IMR-90 (cell line): ENCODE measurements at regions not wholly inside any gene's neighbourhood (a gene's known extent, or its start where the extent isn't known, plus 50 kb on each side); places are given as distances from the start of the nearest gene placed in this dataset.

Source experiments
- ATAC-seq: fragments of 200-7000 bp; cut with Tn5 transposase; 2 replicates; pipeline ENCODE4 v1.9.1; 2020; ENCODE audit warnings: low read depth, mild to moderate bottlenecking, moderate library complexity
- BruUV-seq: library from RNA; stranded (reverse); fragments of 400-500 nt; replicated peaks from 2 replicates; lab custom pipeline; 2021; lab: Mats Ljungman, UMichigan
- CTCF ChIA-PET: fragments of 300-600 bp; formaldehyde crosslinking; extraction: SDS; loops from one replicate; lab custom pipeline; 2021; ENCODE audit warnings: antibody characterized with exemption; lab: Yijun Ruan, JAX
- POLR2A ChIA-PET: fragments of 300-600 bp; sonication (Branson Sonifier 250); formaldehyde crosslinking; loops from one replicate; lab custom pipeline; 2022; ENCODE audit warnings: antibody characterized with exemption; ENCODE audit not compliant: unreplicated experiment; lab: Charles Lee
- DNase-seq: peaks from one replicate; pipeline ENCODE4 v3.0.0; 2013
- H2AFZ ChIP-seq: replicated peaks from 2 replicates; pipeline ENCODE3; 2013; ENCODE audit warnings: low read length, mild to moderate bottlenecking; ENCODE audit not compliant: poor library complexity
- H2AK5ac ChIP-seq: 2 replicates; pipeline ENCODE4 v1.6.1; 2013; ENCODE audit warnings: low read depth, low read length, inconsistent platforms
- H2AK9ac ChIP-seq: replicated peaks from 2 replicates; pipeline ENCODE3; 2013; ENCODE audit warnings: mild to moderate bottlenecking, low read depth, low read length, moderate library complexity; ENCODE audit not compliant: poor library complexity
- H2BK120ac ChIP-seq: 2 replicates; pipeline ENCODE4 v1.6.1; 2013; ENCODE audit warnings: low read depth, low read length, inconsistent platforms
- H2BK15ac ChIP-seq: 3 replicates; pipeline ENCODE4 v1.6.1; 2013; ENCODE audit warnings: low read depth, low read length, inconsistent platforms
- H2BK20ac ChIP-seq: 2 replicates; pipeline ENCODE4 v1.6.1; 2013; ENCODE audit warnings: low read depth, mild to moderate bottlenecking, inconsistent platforms, low read length, moderate library complexity
- H2BK5ac ChIP-seq: 2 replicates; pipeline ENCODE4 v1.6.1; 2013; ENCODE audit warnings: mild to moderate bottlenecking, low read depth, low read length, inconsistent platforms; ENCODE audit not compliant: poor library complexity, severe bottlenecking
- H3K14ac ChIP-seq: replicated peaks from 2 replicates; pipeline ENCODE4 v1.6.1; 2013; ENCODE audit warnings: low read depth, low read length, inconsistent platforms
- H3K18ac ChIP-seq: 2 replicates; pipeline ENCODE4 v1.6.1; 2013; ENCODE audit warnings: low read depth, low read length, control low read depth
- H3K23ac ChIP-seq: 2 replicates; pipeline ENCODE4 v1.6.1; 2013; ENCODE audit warnings: low read depth, low read length, inconsistent platforms
- H3K27ac ChIP-seq: 2 replicates; pipeline ENCODE4 v1.5.1; 2013; ENCODE audit warnings: mild to moderate bottlenecking, control low read depth, low read length; ENCODE audit not compliant: insufficient read depth
- H3K27me3 ChIP-seq: 2 replicates; pipeline ENCODE4 v1.6.1; 2013; ENCODE audit warnings: low read length; ENCODE audit not compliant: control insufficient read depth, insufficient read depth
- H3K36me3 ChIP-seq: 2 replicates; pipeline ENCODE4 v1.6.1; 2013; ENCODE audit warnings: low read length, mixed read lengths; ENCODE audit not compliant: control insufficient read depth, insufficient read depth
- H3K4ac ChIP-seq: 2 replicates; pipeline ENCODE4 v1.6.1; 2013; ENCODE audit warnings: low read depth, low read length, inconsistent platforms
- H3K4me1 ChIP-seq: 2 replicates; pipeline ENCODE4 v1.6.1; 2013; ENCODE audit warnings: low read length, mixed read lengths; ENCODE audit not compliant: control insufficient read depth, insufficient read depth
- H3K4me2 ChIP-seq: 2 replicates; pipeline ENCODE4 v1.6.1; 2013; ENCODE audit warnings: low read depth, mild to moderate bottlenecking, control low read depth, low read length, moderate library complexity
- H3K4me3 ChIP-seq: 2 replicates; pipeline ENCODE4 v1.5.1; 2013; ENCODE audit warnings: low read depth, mild to moderate bottlenecking, control low read depth, low read length, moderate library complexity; ENCODE audit not compliant: insufficient read depth
- H3K56ac ChIP-seq: 2 replicates; pipeline ENCODE4 v1.6.1; 2013; ENCODE audit warnings: low read length, inconsistent platforms; ENCODE audit not compliant: insufficient read depth; ENCODE audit errors: extremely low read depth
- H3K79me1 ChIP-seq, 2 experiments: 2 replicates each; pipeline ENCODE4 v1.6.1; 2013; ENCODE audit warnings: low read length in 2 of 2, inconsistent platforms in 1 of 2, low read depth in 1 of 2
- H3K9ac ChIP-seq: 2 replicates; pipeline ENCODE4 v1.6.1; 2013; ENCODE audit warnings: low read depth, low read length, control low read depth
- H3K9me1 ChIP-seq: 2 replicates; pipeline ENCODE4 v1.6.1; 2013; ENCODE audit warnings: low read length, inconsistent platforms; ENCODE audit not compliant: insufficient read depth
- H3K9me3 ChIP-seq: 2 replicates; pipeline ENCODE4 v1.6.1; 2013; ENCODE audit warnings: low read length; ENCODE audit not compliant: control insufficient read depth, insufficient read depth
- H4K20me1 ChIP-seq: 2 replicates; pipeline ENCODE4 v1.6.1; 2013; ENCODE audit warnings: low read length, inconsistent platforms; ENCODE audit not compliant: insufficient read depth
- H4K5ac ChIP-seq: 2 replicates; pipeline ENCODE4 v1.6.1; 2013; ENCODE audit warnings: mild to moderate bottlenecking, low read depth, low read length, control low read depth
- H4K8ac ChIP-seq, 2 experiments: 2 replicates each; pipeline ENCODE4 v1.6.1; 2013; ENCODE audit warnings: low read depth in 2 of 2, low read length in 2 of 2, control low read depth in 1 of 2, inconsistent platforms in 1 of 2
- H4K91ac ChIP-seq: 2 replicates; pipeline ENCODE4 v1.6.1; 2013; ENCODE audit warnings: low read depth, low read length, inconsistent platforms; ENCODE audit not compliant: insufficient read depth
- BHLHE40 ChIP-seq: fragments of 150-350 bp; IDR thresholded peaks from 2 replicates; pipeline ENCODE4 v1.6.1; 2016; ENCODE audit warnings: mild to moderate bottlenecking, low read depth, low read length
- CEBPB ChIP-seq: IDR thresholded peaks from 2 replicates; pipeline ENCODE4 v1.6.1; 2012; ENCODE audit warnings: low read depth, low read length, improper control_type of control experiment
- CHD1 ChIP-seq: IDR thresholded peaks from 2 replicates; pipeline ENCODE4 v1.6.1; 2012; ENCODE audit warnings: low read depth, low read length, improper control_type of control experiment
- FOS ChIP-seq: fragments of 150-350 bp; IDR thresholded peaks from 2 replicates; pipeline ENCODE4 v1.6.1; 2016; ENCODE audit warnings: low read depth, low read length
- MAFK ChIP-seq: IDR thresholded peaks from 2 replicates; pipeline ENCODE4 v1.6.1; 2012; ENCODE audit warnings: low read depth, low read length, improper control_type of control experiment
- MAZ ChIP-seq: IDR thresholded peaks from 2 replicates; pipeline ENCODE4 v1.6.1; 2012; ENCODE audit warnings: low read depth, mild to moderate bottlenecking, low read length, improper control_type of control experiment, moderate library complexity, borderline replicate concordance
- MXI1 ChIP-seq: IDR thresholded peaks from 2 replicates; pipeline ENCODE4 v1.6.1; 2012; ENCODE audit warnings: low read depth, mild to moderate bottlenecking, low read length, moderate library complexity, borderline replicate concordance
- NFE2L2 ChIP-seq: fragments of 150-350 bp; IDR thresholded peaks from 2 replicates; pipeline ENCODE4 v1.6.1; 2016; ENCODE audit warnings: low read depth, mild to moderate bottlenecking, low read length
- POLR2A ChIP-seq: IDR thresholded peaks from 2 replicates; pipeline ENCODE4 v1.6.1; 2012; ENCODE audit warnings: mild to moderate bottlenecking, low read depth, low read length
- RAD21 ChIP-seq: IDR thresholded peaks from 2 replicates; pipeline ENCODE4 v1.6.1; 2012; ENCODE audit warnings: low read length, improper control_type of control experiment
- RCOR1 ChIP-seq: IDR thresholded peaks from 2 replicates; pipeline ENCODE4 v1.6.1; 2012; ENCODE audit warnings: mild to moderate bottlenecking, low read length, improper control_type of control experiment; ENCODE audit not compliant: insufficient replicate concordance
- RFX5 ChIP-seq: IDR thresholded peaks from 2 replicates; pipeline ENCODE4 v1.8.0; 2012; ENCODE audit warnings: low read depth, mild to moderate bottlenecking, low read length, moderate library complexity
- SMC3 ChIP-seq: fragments of 150-350 bp; IDR thresholded peaks from 2 replicates; pipeline ENCODE4 v1.6.1; 2016; ENCODE audit warnings: low read depth, mild to moderate bottlenecking, antibody characterized with exemption, low read length, moderate library complexity
- WGBS, 2 experiments: methylation state at CpG; one replicate each; pipeline versions ENCODE4 v1.1.5 to v1.1.7; 2013; ENCODE audit warnings: missing lambda C conversion rate in 2 of 2; ENCODE audit not compliant: insufficient read length in 1 of 2; ENCODE audit errors: extremely low coverage in 2 of 2; 5-methylcytosine and 5-hydroxymethylcytosine counted together
- dilution Hi-C: fragments of 300-500 bp; cut with HindIII; formaldehyde crosslinking; loops from one replicate; pipeline ENCODE4 v1.14.3; 2018; ENCODE audit warnings: low sequenced_read_pairs; ENCODE audit not compliant: unreplicated experiment
- in situ Hi-C: fragments of 300-500 bp; cut with MboI; formaldehyde crosslinking; loops from 3 replicates; pipeline ENCODE4 v1.14.3; 2019; ENCODE audit warnings: low sequenced_read_pairs, inconsistent platforms, mixed read lengths
- intact Hi-C: fragments of 100-400 bp; cut with micrococcal nuclease; formaldehyde crosslinking; loops from 2 replicates; pipeline ENCODE4 v1.10.0; 2022
- TF ChIP-seq, protein P1 (sequence below): conservative IDR thresholded peaks from 2 replicates; pipeline ENCODE4 v1.5.1; 2012; ENCODE audit warnings: mild to moderate bottlenecking, low read depth, low read length, improper control_type of control experiment
- TF ChIP-seq, protein P2 (sequence below): fragments of 150-350 bp; IDR thresholded peaks from 2 replicates; pipeline ENCODE4 v1.6.1; 2016; ENCODE audit warnings: low read depth, mild to moderate bottlenecking, low read length, moderate library complexity, borderline replicate concordance

DNA sequence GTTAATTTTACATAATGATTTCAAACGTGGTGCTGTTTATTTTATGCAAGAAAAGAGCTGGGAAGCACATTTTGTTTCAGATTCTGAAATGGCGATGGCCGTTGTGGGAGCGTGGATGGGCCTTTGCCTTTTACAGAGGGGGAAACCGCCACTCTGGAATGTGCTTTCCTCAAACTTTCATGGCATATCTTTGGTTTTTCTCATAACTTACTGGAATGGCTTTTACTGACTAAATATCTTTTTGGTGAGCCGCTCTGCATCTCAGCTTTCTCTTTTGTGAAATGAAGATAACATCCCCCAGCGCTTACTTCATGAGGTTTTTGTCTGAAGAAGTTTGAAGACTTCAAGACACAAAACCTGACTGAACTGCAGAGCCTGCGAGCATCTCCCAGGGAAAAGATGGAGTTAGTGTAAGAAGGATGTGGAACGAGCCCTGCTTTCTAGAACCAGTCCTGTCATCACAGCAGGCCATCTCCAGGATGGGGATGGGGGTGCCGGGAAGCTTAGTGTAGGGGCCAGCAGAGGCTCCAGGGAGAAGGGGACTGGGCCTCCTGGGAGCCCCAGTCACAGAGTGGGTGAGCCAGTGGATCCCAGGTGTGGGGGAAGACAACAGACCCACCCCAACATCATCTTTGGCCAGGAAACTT is 61.8 kb upstream of the TIAM2 start:
- no peak overlapping the region for H3K14ac ChIP-seq
- TF ChIP-seq RFX5 = no peak
- no peak for TF ChIP-seq BHLHE40
- TF ChIP-seq CHD1 = no peak
- TF ChIP-seq RAD21 = no peak
- TF ChIP-seq, protein P1, sequence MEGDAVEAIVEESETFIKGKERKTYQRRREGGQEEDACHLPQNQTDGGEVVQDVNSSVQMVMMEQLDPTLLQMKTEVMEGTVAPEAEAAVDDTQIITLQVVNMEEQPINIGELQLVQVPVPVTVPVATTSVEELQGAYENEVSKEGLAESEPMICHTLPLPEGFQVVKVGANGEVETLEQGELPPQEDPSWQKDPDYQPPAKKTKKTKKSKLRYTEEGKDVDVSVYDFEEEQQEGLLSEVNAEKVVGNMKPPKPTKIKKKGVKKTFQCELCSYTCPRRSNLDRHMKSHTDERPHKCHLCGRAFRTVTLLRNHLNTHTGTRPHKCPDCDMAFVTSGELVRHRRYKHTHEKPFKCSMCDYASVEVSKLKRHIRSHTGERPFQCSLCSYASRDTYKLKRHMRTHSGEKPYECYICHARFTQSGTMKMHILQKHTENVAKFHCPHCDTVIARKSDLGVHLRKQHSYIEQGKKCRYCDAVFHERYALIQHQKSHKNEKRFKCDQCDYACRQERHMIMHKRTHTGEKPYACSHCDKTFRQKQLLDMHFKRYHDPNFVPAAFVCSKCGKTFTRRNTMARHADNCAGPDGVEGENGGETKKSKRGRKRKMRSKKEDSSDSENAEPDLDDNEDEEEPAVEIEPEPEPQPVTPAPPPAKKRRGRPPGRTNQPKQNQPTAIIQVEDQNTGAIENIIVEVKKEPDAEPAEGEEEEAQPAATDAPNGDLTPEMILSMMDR = no peak
- TF ChIP-seq NFE2L2 = no peak
- TF ChIP-seq RCOR1 = no peak
- no peak for TF ChIP-seq FOS
- TF ChIP-seq, protein P2, sequence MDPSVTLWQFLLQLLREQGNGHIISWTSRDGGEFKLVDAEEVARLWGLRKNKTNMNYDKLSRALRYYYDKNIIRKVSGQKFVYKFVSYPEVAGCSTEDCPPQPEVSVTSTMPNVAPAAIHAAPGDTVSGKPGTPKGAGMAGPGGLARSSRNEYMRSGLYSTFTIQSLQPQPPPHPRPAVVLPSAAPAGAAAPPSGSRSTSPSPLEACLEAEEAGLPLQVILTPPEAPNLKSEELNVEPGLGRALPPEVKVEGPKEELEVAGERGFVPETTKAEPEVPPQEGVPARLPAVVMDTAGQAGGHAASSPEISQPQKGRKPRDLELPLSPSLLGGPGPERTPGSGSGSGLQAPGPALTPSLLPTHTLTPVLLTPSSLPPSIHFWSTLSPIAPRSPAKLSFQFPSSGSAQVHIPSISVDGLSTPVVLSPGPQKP = no peak
- no peak for TF ChIP-seq MAZ
- TF ChIP-seq POLR2A = no peak
- no peak for TF ChIP-seq MAFK
- TF ChIP-seq MXI1 = no peak
- no peak for TF ChIP-seq SMC3
- TF ChIP-seq CEBPB = no peak

More for the DNA sequence above, 61.8 kb upstream of the TIAM2 start:
- H3K23ac ChIP-seq = no peak overlapping the region
- peak overlapping the region; percentile 56 for H2AK5ac ChIP-seq
- dilution Hi-C loops = no loop called here
- H3K4ac ChIP-seq = peak overlapping the region; percentile 2
- POLR2A ChIA-PET = interaction anchor here (0.8 kb wide), 1 partner anchor 62 kb away, joined by 4 read pairs; the partner anchor contains the start of gene TIAM2
- H2AK9ac ChIP-seq = no peak overlapping the region
- no peak overlapping the region for H3K9ac ChIP-seq
- H2BK20ac ChIP-seq = peak overlapping the region; percentile 63
- H3K9me1 ChIP-seq = peaks cover 8% of the 10 kb centered on the region
- H3K4me2 ChIP-seq = no peak overlapping the region
- no peak overlapping the region for H4K8ac ChIP-seq
- H2AFZ ChIP-seq = no peak overlapping the region
- peak; percentile 32 for DNase-seq
- H3K9me3 ChIP-seq = no peaks in the 10 kb centered on the region
- intact Hi-C loops = no loop called here
- no peaks in the 10 kb centered on the region for H3K36me3 ChIP-seq
- no peak for ATAC-seq
- WGBS, 2 experiments = 83% methylated on average over 4 of the region's 10 CpGs; no CpG with 5 or more reads in 1 of the 2 experiments
- H4K91ac ChIP-seq = peak overlapping the region; percentile 50; the same call in 1 of the 2 replicates
- H3K56ac ChIP-seq = no peak overlapping the region
- H3K27ac ChIP-seq = no peak overlapping the region
- H4K5ac ChIP-seq = no peak overlapping the region
- CTCF ChIA-PET = interaction anchor here (1.3 kb wide), 1 partner anchor 257 kb away, joined by 3 read pairs; no protein-coding TSS in a partner anchor
- H3K27me3 ChIP-seq = no peaks in the 10 kb centered on the region
- BruUV-seq = no TSS peak
- no peak overlapping the region for H3K4me3 ChIP-seq
- no peak overlapping the region for H3K18ac ChIP-seq
- H2BK5ac ChIP-seq = no peak overlapping the region
- H4K20me1 ChIP-seq = no peaks in the 10 kb centered on the region
- peak overlapping the region; percentile 1 for H2BK120ac ChIP-seq
- H3K79me1 ChIP-seq = peaks cover 0 to 11% of the 10 kb centered on the region in 2 experiments; a peak in 1 of 4 replicates
- peaks cover 28% of the 10 kb centered on the region for H3K4me1 ChIP-seq
- H2BK15ac ChIP-seq = peak overlapping the region; percentile 77; the same call in 1 of the 3 replicates
- in situ Hi-C loops = loop anchor here (5.0 kb wide), 1 partner anchor 319 kb away; no protein-coding TSS in a partner anchor
